GM21576 (cell line): ENCODE measurements at regions not wholly inside any gene's neighbourhood (a gene's known extent, or its start where the extent isn't known, plus 50 kb on each side); places are given as distances from the start of the nearest gene placed in this dataset.

Experiments
- ATAC-seq: cut with Tn5 transposase; IDR thresholded peaks from one replicate; pipeline ENCODE4 v1.9.1; 2021; ENCODE audit warnings: mild to moderate bottlenecking, moderate library complexity; ENCODE audit not compliant: unreplicated experiment

DNA sequence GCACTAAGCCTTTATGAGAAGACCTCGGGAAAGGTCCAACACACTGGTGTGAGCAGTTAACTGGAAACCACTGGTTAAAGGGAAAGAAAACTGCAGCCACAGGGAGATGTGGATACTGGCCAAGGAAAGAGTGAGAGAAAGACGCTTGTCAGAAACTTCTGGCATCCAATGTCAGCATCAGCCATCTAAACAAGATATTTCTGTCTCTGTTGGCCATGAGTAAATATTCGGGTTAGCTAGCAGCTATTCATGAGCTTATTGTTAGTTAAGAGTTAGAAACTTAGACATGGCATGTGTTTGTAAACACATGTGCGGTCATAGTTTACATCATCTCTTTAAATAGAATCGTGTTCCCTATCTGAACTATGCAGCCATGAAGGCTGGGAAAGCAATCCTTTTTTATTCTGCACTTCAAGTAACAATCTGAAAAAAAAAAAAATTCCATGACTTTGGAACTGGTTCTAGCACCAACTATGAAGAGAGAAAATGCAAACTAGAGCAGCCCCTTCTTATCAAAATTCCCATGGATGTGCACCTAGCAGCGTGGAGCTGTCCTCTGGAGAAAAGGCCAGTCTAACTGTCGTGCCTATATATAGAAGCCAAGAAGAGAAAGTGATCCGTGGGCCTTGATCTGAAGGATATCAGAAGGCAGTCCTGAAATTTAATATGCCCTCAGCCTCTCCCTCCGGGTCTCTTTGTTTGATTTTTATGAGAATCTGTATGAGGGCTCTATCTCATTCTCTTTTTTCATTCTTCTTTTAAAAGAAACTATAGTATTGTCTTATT is 84.0 kb upstream of the RFX8 start:
- ATAC-seq: no peak

GRCh38 chr2:101556033-101556459 is 81.1 kb upstream of the RFX8 start:
- no peak for ATAC-seq

DNA sequence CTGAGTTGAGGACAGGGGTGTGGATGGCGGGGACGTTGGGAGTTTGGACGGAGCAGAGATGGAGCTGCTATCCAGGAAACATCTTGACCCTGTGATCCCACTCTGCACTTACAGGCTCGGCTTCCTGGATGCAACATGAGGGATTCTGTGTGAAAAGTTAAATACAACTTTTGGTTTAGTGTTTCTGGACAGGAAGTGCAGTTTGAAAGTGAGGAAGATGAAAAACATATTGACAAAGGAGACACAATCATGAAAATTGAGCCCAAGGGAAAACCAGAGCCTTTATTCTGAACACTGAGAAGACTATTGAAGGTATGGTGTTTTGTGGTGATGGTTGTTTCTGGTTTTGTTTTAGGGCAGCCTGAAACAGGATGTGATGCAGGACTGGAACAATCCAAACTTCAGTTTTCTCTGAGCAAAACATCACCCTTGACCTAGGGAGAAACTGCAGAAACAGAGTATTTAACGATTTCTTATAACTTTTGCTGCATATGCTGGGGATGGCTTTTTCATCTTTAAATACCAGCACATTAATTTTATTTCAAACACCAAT is 76.5 kb upstream of the RFX8 start:
- ATAC-seq: no peak

DNA sequence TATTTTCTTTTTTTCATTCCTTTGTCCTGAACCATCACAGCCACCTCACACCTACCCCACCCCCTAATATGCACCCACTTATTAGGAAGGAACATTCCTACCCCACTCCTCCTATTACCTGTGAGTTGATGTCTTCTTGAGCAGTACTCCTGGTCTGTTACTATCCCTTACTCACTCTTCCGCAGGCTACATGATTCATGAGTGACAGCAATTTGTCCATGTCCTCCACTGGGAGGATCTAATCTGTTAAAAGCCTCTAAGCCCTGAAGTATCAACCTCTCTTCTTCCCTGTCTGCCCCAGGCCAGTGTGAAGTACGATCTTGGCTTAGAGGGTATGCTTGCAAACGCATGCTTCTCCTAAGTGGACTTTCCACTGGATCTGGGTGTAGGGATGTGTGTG is 75.6 kb upstream of the RFX8 start:
- no peak for ATAC-seq

DNA sequence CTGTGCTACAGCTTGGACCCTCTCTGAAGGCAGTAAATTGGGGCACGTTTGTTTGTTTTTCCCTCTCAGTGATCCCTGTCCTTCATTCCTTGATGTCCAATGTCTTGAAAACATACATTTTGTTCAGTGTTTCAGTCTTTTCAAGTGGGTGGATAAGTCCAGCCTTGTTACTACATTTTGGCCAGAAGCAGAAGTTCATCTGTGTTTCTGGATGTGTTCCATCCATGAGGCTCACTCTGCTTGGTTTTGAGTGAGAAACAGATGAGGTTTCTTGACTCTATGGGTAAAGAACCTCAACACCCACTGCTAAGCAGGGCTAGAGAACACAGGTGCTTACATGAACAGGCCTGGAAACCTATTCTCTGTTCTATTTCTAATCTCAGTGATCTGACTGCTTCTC is 74.5 kb upstream of the RFX8 start:
- ATAC-seq: no peak

DNA sequence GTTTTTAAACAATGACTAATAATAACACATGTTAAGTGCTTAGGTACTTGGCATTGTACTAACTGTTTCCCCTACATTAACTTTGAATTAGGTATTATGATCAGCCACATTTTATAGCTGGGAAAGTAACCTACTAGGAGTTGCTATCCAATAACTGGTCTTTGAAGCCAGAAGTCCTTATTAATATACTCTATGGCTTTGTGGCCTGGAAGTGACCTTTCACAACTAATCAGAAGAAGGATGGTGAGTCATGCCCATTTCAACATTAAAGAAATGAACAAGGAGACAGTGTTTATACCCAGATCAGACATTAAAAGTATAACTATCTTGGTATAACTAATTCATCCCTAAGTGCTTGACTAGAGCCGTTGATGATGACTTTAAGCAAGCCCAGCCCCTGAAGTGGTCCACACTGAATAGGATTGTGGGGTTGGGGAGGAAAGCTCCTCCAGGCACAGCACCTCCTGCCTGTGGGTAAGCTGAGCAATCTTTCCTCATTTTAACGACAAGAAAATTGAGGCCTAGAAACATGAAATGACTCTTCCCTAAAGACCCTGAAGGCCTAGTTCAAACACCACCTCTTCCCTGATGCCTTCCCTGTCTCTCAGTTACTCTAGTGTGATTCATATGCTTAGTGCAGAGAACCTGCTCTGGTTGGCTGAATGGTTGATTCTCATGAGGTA is 71.6 kb upstream of the RFX8 start:
- ATAC-seq: no peak

- ATAC-seq: no peak
Measured at GRCh38 chr2:101545950-101546349, 71.0 kb upstream of the RFX8 start.

DNA sequence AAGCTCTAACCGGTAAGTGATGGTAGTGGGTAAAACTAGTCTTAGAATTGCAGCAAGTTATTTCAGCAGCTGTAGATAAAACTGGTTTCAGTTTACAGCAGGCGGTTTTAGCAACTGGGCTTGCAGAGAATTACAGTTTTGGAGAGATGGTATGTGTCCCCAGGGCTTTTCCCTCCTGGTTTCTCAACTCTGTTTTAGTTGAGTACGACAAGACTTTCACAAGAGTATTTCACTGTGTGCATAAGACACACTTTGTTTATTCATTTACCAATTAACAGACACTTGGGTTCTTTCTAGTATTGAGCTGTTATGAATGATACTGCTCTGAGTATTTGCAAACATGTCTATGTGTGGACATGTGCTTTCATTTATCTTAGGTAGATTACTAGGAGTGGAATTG is 65.6 kb upstream of the RFX8 start:
- no peak for ATAC-seq

- ATAC-seq: no peak
Measured at GRCh38 chr2:101538076-101538475, 63.2 kb upstream of the RFX8 start.

GRCh38 chr2:101534149-101534611 is 59.3 kb upstream of the RFX8 start:
- ATAC-seq: no peak

- ATAC-seq: no peak
Measured at GRCh38 chr2:101533561-101534148, 58.7 kb upstream of the RFX8 start.

- ATAC-seq: no peak
Measured at GRCh38 chr2:101528501-101528900, 53.6 kb upstream of the RFX8 start.

GRCh38 chr2:101524806-101525430 is 50.0 kb upstream of the RFX8 start:
- ATAC-seq: no peak
